T-helper 17 cell (primary cell): ENCODE measurements at regions not wholly inside any gene's neighbourhood (a gene's known extent, or its start where the extent isn't known, plus 50 kb on each side); places are given as distances from the start of the nearest gene placed in this dataset.
"Not testable (repeated sequence)": the region's sequence is repeated elsewhere in the genome, so short reads cannot be mapped to it uniquely, and the experiment has no call there.

Experiments used
- ATAC-seq: fragments of 150-1000 bp; cut with Tn5 transposase; 2 replicates; pipeline ENCODE4 v1.10.0; 2021; ENCODE audit warnings: mild to moderate bottlenecking, moderate library complexity
- DNase-seq, 3 donors: peaks; one replicate each; pipeline versions ENCODE4 v3.0.0 to v3.0.0-alpha.2; 2020 to 2021
- H3K9me3 ChIP-seq: one replicate; pipeline ENCODE4 v1.7.0; 2013; ENCODE audit warnings: low read length, mild to moderate bottlenecking; ENCODE audit not compliant: control insufficient read depth, poor library complexity, severe bottlenecking
- H3K27ac Mint-ChIP-seq: one replicate; pipeline ENCODE4 v1.8.0; 2022; ENCODE audit warnings: mild to moderate bottlenecking, moderate library complexity, mixed read lengths
- H3K27me3 Mint-ChIP-seq: one replicate; pipeline ENCODE4 v1.8.0; 2022; ENCODE audit warnings: mixed read lengths
- H3K36me3 Mint-ChIP-seq: one replicate; pipeline ENCODE4 v1.8.0; 2022; ENCODE audit warnings: low read depth, mixed read lengths
- H3K4me1 Mint-ChIP-seq: one replicate; pipeline ENCODE4 v1.8.0; 2022; ENCODE audit warnings: mild to moderate bottlenecking, mixed read lengths
- H3K4me3 Mint-ChIP-seq: one replicate; pipeline ENCODE4 v1.8.0; 2022; ENCODE audit warnings: mild to moderate bottlenecking, moderate library complexity, mixed read lengths

- peaks cover 5% of the 10 kb centered on the region for H3K4me1 Mint-ChIP-seq
- DNase-seq, result no peak
- H3K4me3 Mint-ChIP-seq, result no peak overlapping the region
- H3K27me3 Mint-ChIP-seq, result peaks cover 9% of the 10 kb centered on the region
- H3K36me3 Mint-ChIP-seq, result peaks cover 5% of the 10 kb centered on the region
- no peak for ATAC-seq
- H3K9me3 ChIP-seq, result no peaks in the 10 kb centered on the region
- no peak overlapping the region for H3K27ac Mint-ChIP-seq
These were observed 50.5 kb upstream of the MAP4K3 start for GRCh38 chr2:39487398-39488250.

- Mint-ChIP-seq H3K4me1 (peaks cover 5% of the 10 kb centered on the region), H3K36me3 (peaks cover 5% of the 10 kb centered on the region), H3K4me3 (no peak overlapping the region), H3K27ac (no peak overlapping the region), H3K27me3 (peaks cover 9% of the 10 kb centered on the region)
- no peak for DNase-seq
- no peaks in the 10 kb centered on the region for H3K9me3 ChIP-seq
- ATAC-seq, result no peak
These were observed 51.4 kb upstream of the MAP4K3 start for GRCh38 chr2:39488450-39488849.

GRCh38 chr2:39490586-39490985 is 53.5 kb upstream of the MAP4K3 start:
- no peaks in the 10 kb centered on the region for H3K9me3 ChIP-seq
- Mint-ChIP-seq H3K27me3 (peaks cover 9% of the 10 kb centered on the region), H3K36me3 (peaks cover 5% of the 10 kb centered on the region), H3K4me3 (no peak overlapping the region), H3K27ac (no peak overlapping the region), H3K4me1 (peaks cover 2% of the 10 kb centered on the region)
- no peak for DNase-seq
- no peak for ATAC-seq

GRCh38 chr2:39491653-39492052 is 54.6 kb upstream of the MAP4K3 start:
- peaks cover 2% of the 10 kb centered on the region for H3K4me1 Mint-ChIP-seq
- peaks cover 7% of the 10 kb centered on the region for H3K36me3 Mint-ChIP-seq
- no peak overlapping the region for H3K27ac Mint-ChIP-seq
- no peak overlapping the region for H3K4me3 Mint-ChIP-seq
- H3K27me3 Mint-ChIP-seq, result no peaks in the 10 kb centered on the region
- no peaks in the 10 kb centered on the region for H3K9me3 ChIP-seq
- ATAC-seq (no peak), DNase-seq (no peak)

DNA sequence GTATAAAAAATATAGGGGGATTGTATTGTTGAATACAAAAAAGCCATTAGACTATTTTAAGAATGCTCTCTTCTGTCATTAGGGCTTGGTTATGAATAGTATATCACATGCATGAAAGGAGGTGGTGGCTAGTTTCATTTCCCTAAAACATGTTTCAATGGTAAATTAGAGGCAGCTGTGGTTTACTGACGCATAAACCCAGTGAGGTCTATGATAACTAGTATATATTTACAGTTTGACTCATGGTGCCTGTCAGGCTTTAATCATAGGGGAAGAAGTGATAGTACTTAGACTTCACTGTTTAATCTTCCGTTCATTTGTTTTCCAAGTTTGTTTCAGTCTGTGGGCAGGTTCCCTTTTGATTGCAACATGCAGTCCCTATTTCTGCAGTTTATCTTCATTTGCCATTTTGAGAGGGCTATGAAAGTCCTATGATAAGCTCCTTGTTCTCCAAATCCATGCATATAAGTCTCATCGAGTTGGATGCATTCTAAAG is 55.1 kb upstream of the MAP4K3 start:
- no peak overlapping the region for H3K27ac Mint-ChIP-seq
- H3K4me3 Mint-ChIP-seq, result no peak overlapping the region
- DNase-seq (no peak), ATAC-seq (peak; percentile 77)
- peaks cover 5% of the 10 kb centered on the region for H3K36me3 Mint-ChIP-seq
- H3K27me3 Mint-ChIP-seq, result no peaks in the 10 kb centered on the region
- H3K4me1 Mint-ChIP-seq, result peaks cover 2% of the 10 kb centered on the region
- no peaks in the 10 kb centered on the region for H3K9me3 ChIP-seq

DNA sequence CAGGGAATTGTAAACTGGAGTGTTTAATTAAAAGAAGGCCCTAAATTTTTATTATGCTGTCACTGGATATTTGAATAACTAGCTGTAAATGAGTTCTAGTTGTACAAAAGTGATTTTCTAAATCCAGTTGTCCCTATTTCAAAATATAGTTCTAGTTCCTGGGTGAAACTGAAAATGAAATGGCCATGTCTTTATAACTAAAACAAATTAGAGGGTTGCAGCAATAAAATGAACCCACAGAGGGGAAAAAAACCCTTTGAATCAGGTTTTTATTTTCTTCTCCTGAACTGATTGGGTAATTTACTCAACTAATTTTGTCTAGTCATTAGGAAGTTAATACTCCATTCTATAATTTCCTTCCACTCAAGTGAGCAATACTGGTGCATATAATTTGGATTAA is 55.6 kb upstream of the MAP4K3 start:
- no peaks in the 10 kb centered on the region for H3K27me3 Mint-ChIP-seq
- H3K9me3 ChIP-seq, result no peaks in the 10 kb centered on the region
- DNase-seq (no peak), ATAC-seq (no peak)
- H3K36me3 Mint-ChIP-seq, result peaks cover 5% of the 10 kb centered on the region
- H3K4me1 Mint-ChIP-seq, result peaks cover 2% of the 10 kb centered on the region
- H3K4me3 Mint-ChIP-seq, result no peak overlapping the region
- H3K27ac Mint-ChIP-seq, result no peak overlapping the region

GRCh38 chr2:39494784-39495251 is 57.7 kb upstream of the MAP4K3 start:
- H3K4me1 Mint-ChIP-seq, result peaks cover 2% of the 10 kb centered on the region
- ATAC-seq (peak; percentile 36), DNase-seq (no peak)
- H3K36me3 Mint-ChIP-seq, result peaks cover 5% of the 10 kb centered on the region
- no peaks in the 10 kb centered on the region for H3K9me3 ChIP-seq
- no peaks in the 10 kb centered on the region for H3K27me3 Mint-ChIP-seq
- no peak overlapping the region for H3K27ac Mint-ChIP-seq
- H3K4me3 Mint-ChIP-seq, result no peak overlapping the region

DNA sequence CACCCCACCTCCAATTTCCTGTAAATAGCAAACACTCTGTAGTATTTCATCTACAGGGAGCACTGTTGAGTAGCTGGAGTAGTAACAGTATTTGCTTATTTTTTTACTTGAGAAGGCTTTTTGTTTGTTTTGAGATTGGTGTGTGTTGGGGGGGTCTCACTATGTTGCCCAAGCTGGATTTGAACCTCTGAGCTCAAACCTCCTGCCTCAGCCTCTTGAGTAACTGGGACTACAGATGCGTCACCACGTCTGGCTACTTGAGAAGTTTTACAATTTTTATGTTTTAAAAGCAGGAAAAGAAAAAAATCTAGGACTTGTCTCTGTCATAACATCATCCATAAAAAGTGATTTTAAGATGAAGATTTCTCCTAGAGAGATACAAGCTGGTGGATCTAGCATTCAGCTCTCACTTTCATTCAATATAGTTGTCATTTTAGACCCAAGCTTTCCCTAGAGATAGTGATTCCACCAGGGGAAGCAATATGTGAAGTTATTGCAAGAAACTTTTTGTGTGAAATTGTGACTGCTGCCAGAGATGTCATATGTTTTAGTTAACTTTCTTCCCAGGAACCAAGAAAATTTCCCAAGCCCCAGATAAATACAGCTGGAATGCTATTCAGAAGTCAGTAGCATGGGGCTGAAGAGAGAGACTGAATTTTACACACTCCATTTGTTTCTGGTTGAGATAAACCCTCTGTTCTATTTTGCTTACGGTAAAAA is 60.2 kb upstream of the MAP4K3 start:
- Mint-ChIP-seq H3K4me1 (peaks cover 2% of the 10 kb centered on the region), H3K4me3 (no peak overlapping the region), H3K27ac (no peak overlapping the region), H3K27me3 (peaks cover under 1% of the 10 kb centered on the region), H3K36me3 (peaks cover 2% of the 10 kb centered on the region)
- DNase-seq, result no peak
- ATAC-seq, result no peak
- H3K9me3 ChIP-seq, result no peaks in the 10 kb centered on the region

DNA sequence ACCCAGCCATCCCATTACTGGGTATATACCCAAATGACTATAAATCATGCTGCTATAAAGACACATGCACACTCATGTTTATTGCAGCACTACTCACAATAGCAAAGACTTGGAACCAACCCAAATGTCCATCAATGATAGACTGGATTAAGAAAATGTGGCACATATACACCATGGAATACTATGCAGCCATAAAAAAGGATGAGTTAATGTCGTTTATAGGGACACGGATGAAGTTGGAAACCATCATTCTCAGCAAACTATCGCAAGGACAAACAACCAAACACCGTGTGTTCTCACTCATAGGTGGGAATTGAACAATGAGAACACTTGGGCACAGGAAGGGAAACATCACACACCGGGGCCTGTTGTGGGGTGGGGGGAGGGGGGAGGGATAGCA is 61.1 kb upstream of the MAP4K3 start:
- ATAC-seq, H3K27me3 Mint-ChIP-seq, H3K4me1 Mint-ChIP-seq, H3K36me3 Mint-ChIP-seq, DNase-seq, H3K9me3 ChIP-seq, H3K4me3 Mint-ChIP-seq, H3K27ac Mint-ChIP-seq: not testable (repeated sequence)

GRCh38 chr2:39498786-39499185 is 61.7 kb upstream of the MAP4K3 start:
- DNase-seq (no peak), ATAC-seq (no peak)
- Mint-ChIP-seq H3K27ac (no peak overlapping the region), H3K27me3 (peaks cover 9% of the 10 kb centered on the region), H3K36me3 (peaks cover 2% of the 10 kb centered on the region), H3K4me3 (no peak overlapping the region), H3K4me1 (no peaks in the 10 kb centered on the region)
- H3K9me3 ChIP-seq, result no peaks in the 10 kb centered on the region

DNA sequence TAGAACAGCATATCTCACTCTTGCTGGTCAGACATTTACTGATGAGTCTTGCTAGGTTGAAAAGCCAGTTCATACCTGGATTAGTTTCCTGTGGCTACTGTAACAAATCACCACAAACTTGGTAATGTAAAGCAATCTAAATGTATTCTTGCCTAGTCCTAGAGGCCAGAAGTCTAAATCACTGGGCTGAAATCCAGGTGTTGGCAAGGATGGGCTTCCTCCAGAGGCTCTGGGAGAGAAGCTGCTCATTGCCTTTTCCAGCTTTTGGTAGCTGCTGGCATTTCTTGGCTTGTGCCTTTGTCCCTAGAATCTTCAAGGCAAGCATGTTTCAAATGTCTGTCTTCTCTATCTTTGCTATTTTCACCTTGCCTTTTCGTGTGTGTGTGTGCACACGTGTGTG is 62.3 kb upstream of the MAP4K3 start:
- Mint-ChIP-seq H3K27me3 (peaks cover 14% of the 10 kb centered on the region), H3K4me3 (no peak overlapping the region), H3K36me3 (peaks cover 2% of the 10 kb centered on the region), H3K27ac (no peak overlapping the region), H3K4me1 (no peaks in the 10 kb centered on the region)
- H3K9me3 ChIP-seq, result no peaks in the 10 kb centered on the region
- DNase-seq (no peak), ATAC-seq (no peak)

DNA sequence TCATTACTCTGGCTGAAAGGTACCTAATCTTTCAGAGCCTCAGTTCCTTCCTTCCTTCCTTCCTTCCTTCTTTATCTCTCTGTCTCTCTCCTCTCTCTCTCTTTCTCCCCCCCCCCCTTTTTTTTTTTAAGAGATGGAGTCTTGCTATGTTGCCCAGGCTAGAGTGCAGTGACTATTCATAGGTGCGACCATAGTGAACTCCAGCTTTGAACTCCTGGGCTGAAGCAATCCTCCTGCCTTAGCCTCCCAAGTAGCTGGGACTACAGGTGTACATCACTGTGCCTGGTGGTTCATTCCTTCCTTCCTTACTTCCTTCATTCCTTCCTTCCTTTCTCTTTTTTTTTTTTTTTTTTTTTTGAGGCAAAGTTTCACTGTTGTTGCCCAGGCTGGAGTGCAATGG is 64.3 kb upstream of the MAP4K3 start:
- Mint-ChIP-seq H3K4me3 (no peak overlapping the region), H3K4me1 (no peaks in the 10 kb centered on the region), H3K27me3 (peaks cover 20% of the 10 kb centered on the region), H3K27ac (no peak overlapping the region), H3K36me3 (no peaks in the 10 kb centered on the region)
- no peak for ATAC-seq
- DNase-seq, result no peak
- no peaks in the 10 kb centered on the region for H3K9me3 ChIP-seq

- Mint-ChIP-seq H3K4me3 (no peak overlapping the region), H3K36me3 (no peaks in the 10 kb centered on the region), H3K4me1 (no peaks in the 10 kb centered on the region), H3K27ac (no peak overlapping the region), H3K27me3 (peaks cover 33% of the 10 kb centered on the region)
- H3K9me3 ChIP-seq, result no peaks in the 10 kb centered on the region
- ATAC-seq (no peak), DNase-seq (no peak)
These were observed 66.2 kb upstream of the MAP4K3 start for GRCh38 chr2:39503277-39503676.
